ENCODE measurements at regions not wholly inside any gene's neighbourhood (a gene's known extent, or its start where the extent isn't known, plus 50 kb on each side); places are given as distances from the start of the nearest gene placed in this dataset.

GRCh38 chr11:69954756-69955155 lies 123.4 kb upstream of the ANO1 start:
- no peak for DNase-seq

- DNase-seq, result no peak
Measured at GRCh38 chr11:69956669-69957190, 121.4 kb upstream of the ANO1 start.

GRCh38 chr11:69957849-69958248 lies 120.3 kb upstream of the ANO1 start:
- no peak for DNase-seq

- DNase-seq, result no peak
Measured at GRCh38 chr11:69958308-69958707, 119.8 kb upstream of the ANO1 start.

GRCh38 chr11:69959461-69959860 lies 118.7 kb upstream of the ANO1 start:
- no peak for DNase-seq

GRCh38 chr11:69961738-69962137 lies 116.4 kb upstream of the ANO1 start:
- DNase-seq, result no peak

- DNase-seq, result no peak
Measured at GRCh38 chr11:69962152-69962551, 116.0 kb upstream of the ANO1 start.

GRCh38 chr11:69963533-69964246 lies 114.4 kb upstream of the ANO1 start:
- DNase-seq, result no peak

GRCh38 chr11:69964247-69964643 lies 113.9 kb upstream of the ANO1 start:
- no peak for DNase-seq

- no peak for DNase-seq
Measured at GRCh38 chr11:69965821-69966582, 112.1 kb upstream of the ANO1 start.

- no peak for DNase-seq
Measured at GRCh38 chr11:69966583-69966835, 111.6 kb upstream of the ANO1 start.

- DNase-seq, result no peak
Measured at GRCh38 chr11:69966910-69967483, 111.1 kb upstream of the ANO1 start.

- no peak for DNase-seq
Measured at GRCh38 chr11:69967484-69967883, 110.6 kb upstream of the ANO1 start.

GRCh38 chr11:69968396-69969347 lies 109.4 kb upstream of the ANO1 start:
- no peak for DNase-seq

GRCh38 chr11:69969890-69970784 lies 108.0 kb upstream of the ANO1 start:
- DNase-seq, result no peak

- no peak for DNase-seq
Measured at GRCh38 chr11:69970785-69971535, 107.2 kb upstream of the ANO1 start.

GRCh38 chr11:69971741-69972140 lies 106.4 kb upstream of the ANO1 start:
- DNase-seq, result no peak

- no peak for DNase-seq
Measured at GRCh38 chr11:69972351-69972802, 105.7 kb upstream of the ANO1 start.

- no peak for DNase-seq
Measured at GRCh38 chr11:69974528-69974927, 103.6 kb upstream of the ANO1 start.

GRCh38 chr11:69975822-69976221 lies 102.3 kb upstream of the ANO1 start:
- DNase-seq, result no peak

GRCh38 chr11:69976794-69977193 lies 101.3 kb upstream of the ANO1 start:
- no peak for DNase-seq
